ENCODE measurements at regions not wholly inside any gene's neighbourhood (a gene's known extent, or its start where the extent isn't known, plus 50 kb on each side); places are given as distances from the start of the nearest gene placed in this dataset.
"Not testable (repeated sequence)": the region's sequence is repeated elsewhere in the genome, so short reads cannot be mapped to it uniquely, and the experiment has no call there.

DNA sequence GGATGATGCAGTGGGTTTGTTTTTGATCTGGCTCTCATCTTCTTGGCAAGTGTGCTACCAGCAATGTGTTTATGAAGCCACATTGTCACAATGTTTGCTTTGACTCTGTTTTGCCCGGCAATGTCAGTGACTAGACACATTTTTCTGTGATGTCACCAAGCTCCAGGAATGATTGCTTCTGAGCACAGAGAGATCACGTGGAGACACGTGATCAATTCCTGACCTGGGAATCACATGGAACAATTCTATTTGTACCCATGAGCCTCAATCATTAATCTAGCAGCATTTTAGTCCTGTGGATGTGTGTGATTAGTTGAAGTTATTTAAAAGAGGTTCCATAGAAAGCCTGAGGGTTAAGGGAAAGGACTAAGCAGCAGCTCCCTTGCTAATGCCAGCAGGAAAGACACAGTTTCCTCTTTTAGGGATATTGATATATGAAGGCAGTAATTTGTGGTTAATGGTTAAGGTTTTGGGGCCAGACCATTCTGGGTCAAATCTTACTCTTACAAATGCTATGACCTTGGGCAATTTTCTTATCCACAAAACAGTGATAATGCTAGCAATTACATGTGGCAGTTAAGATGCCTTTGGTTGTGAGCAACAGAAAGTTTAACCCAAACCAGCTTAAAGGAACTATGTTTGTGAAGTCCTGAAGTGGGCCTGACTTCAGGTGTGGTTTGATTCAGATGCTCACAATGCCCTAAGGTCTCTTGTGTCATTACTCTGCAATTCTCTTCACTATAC, 59.0 kb downstream of the FASLG start:
- DNase-seq, result no peak

DNA sequence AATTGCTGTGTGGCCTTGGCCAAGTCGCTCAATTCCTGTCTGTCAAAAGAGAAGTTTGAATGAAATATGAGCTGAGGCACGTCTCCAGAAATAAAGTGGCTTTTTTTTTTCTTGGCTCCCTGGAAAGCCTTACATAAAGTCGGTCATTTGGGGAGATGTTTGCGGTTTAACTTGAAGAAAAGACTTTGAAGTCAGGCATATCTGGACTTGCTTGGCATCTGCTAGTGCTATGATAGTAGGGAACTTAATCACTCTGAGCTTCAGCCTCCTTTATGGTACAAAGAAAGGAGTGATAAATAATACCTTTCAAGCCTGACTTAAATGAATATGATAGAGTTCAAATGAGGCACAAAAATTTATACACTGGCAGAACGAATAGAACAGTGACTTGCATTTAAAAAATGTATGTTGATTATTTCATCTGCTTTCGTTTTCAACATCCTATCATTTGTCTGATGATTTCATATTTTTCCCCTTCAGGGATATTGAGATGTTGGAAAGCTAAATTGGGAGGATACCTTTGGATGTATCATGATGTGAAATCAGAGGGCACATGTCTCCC, 60.2 kb downstream of the FASLG start:
- no peak for DNase-seq

DNA sequence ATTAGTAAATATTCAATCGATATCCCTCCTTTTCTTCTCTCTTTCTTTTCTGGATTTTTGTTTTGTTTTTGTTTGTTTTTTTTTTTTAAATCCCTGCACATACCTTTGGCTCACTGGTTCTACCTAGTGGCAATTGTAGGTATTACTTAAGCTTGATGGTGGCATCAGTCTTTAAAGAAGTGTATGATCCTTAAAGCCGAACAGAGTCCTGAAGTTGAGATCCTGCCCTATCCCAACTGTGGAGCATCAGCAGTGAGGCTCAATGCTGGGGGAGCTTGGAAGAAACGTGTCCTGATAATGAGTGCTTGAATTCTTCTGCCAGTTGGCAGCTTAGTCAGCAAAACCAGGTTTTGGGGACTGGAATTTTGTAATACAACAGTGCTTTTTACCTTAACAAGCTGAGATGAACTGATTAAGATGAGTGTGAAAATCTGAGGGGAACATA, 60.8 kb downstream of the FASLG start:
- DNase-seq, result peak; percentile 55

DNA sequence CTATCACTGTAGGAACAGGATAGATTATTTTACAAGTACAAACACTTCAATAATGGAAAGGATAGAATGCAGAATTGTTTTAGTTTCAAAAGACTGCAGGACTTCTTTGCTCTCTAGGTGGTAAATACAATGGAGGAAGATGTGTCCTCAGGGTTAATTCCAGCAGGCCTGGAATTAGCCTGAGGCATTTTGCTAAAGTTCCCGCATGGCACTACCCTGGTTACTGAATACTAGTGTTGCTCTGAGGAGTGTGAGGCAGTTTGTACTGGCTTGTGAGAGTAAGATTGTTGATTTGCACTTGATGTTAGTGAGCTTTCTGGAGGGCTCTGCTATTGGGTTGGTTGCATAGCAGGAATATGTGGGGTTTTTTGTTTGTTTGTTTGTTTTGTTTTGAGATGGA, 61.4 kb downstream of the FASLG start:
- no peak for DNase-seq

DNA sequence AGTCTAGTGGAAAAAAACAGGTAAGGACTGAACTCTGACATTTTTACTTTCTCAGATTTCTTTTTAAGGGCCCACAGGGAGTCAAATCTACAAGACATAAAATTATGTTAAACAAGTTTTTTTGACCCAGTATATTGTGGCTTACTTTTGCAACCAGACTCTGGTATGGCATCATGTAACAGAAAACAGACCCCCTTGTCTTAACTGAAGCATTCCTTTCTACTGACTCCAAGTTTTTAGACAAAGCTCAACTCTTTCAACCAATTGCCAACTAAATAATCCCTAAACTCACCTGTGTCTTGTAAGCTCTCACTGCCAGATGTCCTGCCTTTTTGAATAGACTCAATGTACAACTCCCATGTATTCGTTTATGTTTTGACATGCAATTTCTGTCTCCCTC, 64.3 kb downstream of the FASLG start:
- no peak for DNase-seq

DNA sequence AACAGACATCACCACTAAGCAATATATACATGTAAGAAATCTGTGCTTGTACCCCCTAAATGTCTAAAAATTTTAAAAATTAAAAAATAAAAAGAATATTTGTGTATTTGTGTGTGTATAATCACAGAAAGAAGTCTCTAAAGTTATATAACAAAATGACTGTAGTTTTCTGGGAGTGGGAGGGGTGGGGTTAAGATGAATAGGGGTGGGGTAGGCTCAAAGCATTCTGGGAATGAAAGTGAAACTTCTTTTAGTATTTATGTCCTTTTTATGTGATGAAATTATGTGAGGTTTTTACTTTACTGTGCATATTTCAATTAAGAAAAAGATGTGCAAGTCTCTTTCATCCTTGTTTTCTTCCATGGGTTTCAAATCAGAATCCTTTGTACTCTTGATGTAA, 65.3 kb downstream of the FASLG start:
- DNase-seq, result no peak

DNA sequence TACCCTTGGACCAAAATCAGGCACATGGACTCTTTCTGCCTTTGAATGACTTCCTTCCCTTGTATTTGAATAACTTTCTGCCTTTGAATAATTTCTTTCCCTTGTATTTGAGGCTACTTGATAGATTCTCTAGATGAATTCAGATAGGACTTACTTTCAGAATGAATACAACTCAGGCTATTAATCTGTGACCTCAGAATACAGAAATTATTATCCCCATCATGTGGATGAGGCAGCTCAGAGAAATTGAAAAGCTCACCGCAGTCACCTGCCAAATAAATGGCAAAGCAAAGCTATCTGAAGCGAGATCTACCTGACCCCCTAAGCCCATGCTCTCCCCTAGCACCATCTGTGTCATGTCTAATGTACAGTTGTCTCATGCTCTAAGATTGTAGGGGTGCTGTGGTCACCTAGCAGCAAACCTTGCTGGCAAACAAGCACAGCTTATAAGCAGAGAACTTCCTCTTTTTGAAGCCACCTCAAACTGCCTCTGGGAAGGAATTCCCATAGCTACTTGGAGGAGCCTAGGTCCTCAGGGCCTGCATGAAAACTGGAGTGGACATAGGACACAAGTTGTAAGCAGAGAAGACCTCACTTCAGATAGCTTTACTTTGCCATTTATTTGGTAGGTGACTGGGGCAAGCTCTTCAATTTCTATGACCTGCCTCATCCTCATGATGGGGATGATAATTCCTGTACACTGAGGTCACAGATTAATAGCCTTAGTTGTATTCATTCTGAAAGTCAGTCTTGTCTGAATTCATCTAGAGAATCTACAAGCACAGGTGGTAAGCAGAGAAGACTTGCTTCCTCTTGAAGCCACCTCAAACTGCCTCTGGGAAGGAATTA, 66.1 kb downstream of the FASLG start:
- no peak for DNase-seq

DNA sequence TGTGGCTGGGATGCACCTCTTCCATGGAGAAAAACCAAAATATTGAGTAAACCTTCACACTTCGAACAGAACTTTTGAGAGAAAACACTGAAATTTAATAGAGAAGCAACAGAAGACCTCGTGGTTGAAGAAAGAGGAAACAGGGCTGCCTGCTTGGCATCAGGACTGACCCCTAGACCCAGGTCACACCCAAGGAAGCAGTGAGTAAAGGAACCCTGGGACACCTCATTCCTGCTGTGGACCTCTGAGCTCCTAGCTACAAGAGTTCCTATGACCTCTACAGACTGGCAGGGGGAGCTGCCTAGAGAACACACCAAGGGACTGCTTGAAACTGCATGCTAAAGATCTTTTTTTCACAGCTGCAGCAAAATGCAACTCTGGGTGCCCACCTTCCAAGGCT, 67.8 kb downstream of the FASLG start:
- peak; percentile 49 for DNase-seq

DNA sequence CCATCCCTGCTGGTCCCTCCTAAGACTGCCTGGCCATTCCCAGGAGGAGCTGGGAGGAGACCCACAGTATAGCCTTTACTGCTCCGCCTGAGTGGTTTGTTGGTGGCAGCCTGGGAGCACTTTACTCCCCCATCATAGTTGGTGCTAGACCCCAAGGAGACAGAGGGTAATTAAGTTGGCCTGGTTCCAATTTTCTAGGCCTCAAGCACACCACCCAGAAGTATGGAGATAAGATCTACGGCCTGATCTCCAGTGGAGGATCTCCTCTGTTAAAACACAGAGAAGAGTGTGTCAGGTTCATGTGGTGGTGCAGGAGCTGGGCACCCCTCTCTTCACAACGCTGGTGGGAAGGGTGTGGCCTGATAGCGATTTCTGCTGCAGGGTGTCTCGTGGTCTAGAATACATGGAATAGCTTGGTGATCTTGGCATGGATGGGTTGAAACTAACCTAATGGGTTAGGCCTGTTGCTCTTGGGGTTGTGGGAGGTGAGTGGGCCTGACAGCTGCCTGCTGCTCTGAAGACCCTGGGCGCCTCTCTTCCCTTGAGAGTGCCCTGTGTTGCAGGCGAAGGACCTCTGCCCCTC, 68.5 kb downstream of the FASLG start:
- DNase-seq, result no peak

DNA sequence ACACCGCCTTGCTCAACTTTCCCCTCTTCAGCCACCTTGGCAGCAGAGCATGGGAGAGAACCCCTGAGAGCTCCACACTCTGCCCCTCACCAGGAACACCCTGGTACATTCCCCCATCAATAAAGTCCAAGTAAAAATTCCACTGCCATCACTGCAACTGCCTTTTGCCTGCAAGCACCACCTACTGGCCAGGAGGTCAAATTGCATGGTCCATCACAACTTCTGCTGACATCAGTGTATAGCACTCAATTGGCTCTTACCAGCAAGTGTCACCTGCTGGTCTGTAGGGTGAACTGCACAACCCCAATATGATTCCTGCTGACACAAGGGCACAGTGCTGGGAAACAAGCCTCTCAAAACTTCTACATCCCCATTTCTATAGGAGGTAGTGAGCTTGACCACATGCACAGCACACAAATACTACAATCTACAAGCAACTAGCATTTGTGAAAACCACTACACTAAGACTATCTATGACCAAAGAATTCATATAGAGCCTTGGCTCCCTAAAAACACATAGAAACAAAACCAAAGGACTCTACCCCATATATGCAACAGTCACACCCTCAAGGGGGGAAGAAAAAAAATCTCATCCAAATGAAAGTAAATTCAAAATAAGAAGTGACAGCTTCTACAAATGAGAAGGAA, 69.2 kb downstream of the FASLG start:
- peak; percentile 45 for DNase-seq

DNA sequence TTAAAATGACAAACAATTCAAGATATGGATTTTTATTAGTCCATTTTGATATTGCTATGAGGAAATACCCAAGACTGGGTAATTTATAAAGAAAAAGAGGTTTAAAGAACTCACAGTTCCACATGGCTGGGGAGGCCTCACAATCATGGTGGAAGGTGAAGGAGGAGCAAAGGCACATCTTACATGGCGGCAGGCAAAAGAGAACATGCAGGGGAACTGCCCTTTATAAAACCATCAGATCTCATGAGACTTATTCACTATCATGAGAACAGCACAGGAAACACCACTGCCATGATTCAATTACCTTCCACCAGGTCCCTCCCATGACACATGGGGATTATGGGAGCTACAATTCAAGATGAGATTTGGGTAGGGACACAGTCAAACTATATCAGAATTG, 69.8 kb downstream of the FASLG start:
- not testable (repeated sequence) for DNase-seq

DNA sequence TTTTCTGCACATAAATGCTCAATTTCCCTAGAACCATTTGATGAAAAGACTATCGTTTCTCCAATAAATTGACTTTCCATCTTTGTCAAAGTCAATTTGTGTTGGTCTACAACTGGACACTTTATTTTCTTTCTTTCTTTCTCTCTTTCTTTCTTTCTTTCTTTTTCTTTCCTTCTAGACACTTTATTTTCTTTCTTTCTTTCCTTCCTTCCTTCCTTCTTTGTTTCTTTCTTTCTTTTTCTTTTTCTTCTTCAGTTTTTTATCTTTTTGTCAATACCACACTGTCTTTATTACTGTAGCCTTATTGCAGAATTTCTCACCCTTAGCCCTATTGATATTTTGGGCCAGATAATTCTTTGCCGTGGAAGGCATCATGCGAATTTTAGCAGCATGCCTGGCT, 73.5 kb downstream of the FASLG start:
- DNase-seq, result no peak

GRCh38 chr1:172733815-172734214, 74.9 kb downstream of the FASLG start:
- peak; percentile 64 for DNase-seq

DNA sequence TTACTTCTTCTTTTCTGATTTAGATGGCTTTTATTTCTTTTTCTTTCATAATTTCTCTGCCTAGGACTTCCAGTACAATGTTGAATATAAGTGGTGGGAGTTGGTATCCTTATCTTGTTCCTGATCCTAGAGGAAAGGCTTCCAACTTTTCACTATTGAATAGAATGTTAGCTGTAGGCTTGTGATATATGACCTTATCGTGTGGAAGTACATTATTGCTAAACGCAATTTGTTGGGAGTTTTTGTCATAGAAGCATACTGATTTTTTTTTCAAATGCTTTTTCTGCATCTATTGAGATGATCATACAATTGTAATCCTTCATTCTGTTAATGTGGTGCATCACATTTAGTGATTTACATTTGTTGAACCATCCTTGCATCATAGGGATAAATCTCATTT, 79.5 kb downstream of the FASLG start:
- peak; percentile 23 for DNase-seq

DNA sequence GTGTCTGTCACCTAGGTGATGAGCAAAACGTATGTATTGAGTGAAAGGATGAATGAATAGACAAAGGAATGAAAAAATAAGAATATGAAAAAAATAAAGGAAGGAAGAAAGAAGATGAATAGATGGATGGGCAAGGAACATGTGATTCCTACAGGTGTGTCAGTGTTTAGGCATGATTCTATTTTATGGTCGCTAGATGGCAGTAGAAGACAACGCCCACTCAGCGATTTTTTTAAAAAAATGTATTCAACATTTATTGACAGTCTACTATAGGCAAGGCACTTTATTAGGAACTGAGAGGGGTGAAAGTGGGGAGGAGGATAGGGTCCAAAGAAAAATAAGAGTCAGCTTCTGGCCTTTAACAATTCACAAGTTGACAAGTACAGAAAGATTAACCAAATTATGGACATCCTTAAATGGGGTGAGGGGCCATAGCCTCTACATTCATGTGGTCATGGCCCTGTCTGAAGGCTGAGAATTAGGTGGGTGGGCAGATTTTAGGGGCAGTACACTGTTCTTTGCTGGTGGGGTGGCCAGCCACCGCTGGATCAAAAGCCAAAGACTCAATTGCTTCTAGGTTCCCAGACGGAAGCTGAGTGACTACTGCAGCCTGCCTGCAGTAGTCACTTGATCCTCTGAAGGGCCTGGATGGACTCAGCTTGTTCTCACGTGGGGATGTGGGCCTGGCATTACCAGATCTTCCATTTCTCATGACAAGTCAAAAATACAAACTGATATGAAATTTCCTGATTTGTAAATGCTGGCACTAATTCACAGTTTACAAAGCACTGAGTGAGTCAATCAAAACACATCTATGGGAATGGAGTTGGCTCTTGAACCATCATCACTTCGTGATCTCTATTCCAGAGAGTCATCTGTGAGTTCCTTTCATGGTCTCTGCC, 83.9 kb downstream of the FASLG start:
- DNase-seq, result peak; percentile 41

DNA sequence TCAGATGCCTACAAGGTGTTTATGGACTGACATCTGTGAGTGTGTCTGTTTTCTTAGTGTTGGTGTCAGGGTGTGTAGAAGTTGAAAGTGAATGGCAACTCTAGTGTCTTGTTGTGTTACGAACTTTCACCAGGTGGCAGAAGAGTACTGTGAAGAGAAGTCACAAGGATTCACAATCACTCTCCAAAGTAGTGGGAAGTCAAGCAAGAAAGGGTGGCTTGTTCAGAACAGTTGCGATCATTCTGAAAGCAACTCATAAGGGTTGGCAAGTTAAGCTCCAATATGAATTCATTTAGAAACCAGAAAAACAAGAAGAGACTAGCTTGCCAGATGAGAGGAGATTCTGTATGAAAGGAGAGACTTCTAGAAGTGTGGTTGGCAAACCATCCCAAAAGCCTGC, 86.1 kb downstream of the FASLG start:
- DNase-seq, result peak; percentile 89

DNA sequence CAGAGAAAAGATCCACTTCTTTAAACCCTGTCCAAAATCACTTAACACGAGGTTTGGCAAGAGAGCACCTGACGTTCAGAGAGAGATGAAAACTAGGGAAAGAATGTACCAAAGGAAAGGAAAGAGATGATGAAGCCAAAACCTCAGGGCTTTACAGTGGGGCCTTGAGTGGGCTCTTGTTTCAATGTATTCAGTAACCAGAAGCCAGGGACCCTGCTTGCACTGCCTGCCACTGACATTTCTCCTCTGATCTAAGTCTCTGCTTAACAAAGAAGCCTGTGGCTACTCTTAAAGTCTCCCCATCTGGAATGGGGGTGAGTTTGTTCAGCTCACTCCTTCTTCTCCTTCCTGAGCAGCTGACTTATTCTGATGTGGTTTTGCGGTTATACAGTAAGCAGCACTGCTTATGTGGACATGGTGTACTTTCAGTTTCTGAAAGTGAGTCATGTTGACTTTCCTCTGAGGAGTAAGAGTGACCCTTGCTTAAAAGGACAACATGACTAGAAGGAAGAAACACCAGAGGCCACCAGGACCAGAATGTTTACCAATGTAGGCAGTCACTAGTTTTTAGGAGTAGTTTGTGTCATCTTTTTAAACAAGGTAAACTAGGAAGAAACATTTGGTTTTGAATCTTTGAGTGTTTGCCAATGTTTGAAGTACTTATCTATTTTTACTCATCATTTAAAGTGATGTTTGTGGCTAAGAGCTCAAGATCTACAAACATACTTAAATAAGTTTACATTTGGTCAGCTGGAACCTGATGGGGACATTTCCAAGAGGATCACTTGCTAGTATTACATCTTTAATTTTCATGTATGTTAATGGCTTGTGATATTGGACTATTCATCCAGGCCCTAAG, 87.4 kb downstream of the FASLG start:
- DNase-seq, result peak; percentile 94

GRCh38 chr1:172748201-172748600, 89.3 kb downstream of the FASLG start:
- no peak for DNase-seq

GRCh38 chr1:172751683-172752082, 92.8 kb downstream of the FASLG start:
- DNase-seq, result no peak

DNA sequence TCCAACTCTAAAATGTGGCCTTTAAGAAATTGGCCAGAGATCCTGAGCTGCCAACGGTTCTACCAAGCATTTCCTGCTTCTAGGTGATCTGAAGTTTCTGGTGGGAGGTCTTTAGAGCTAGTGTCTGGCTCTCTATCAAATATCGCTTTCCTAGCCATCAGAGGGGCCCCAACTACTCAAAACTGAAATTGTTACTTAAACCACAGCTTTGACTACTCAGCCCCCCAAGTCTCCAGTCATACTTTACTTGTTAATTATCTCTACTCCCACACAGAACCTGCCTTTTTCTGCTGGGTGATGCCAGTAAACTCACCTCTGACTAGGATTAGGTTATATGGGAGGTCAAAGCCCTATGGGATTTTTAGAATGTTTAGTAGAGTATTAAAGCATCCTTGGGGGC, 95.1 kb downstream of the FASLG start:
- no peak for DNase-seq

DNA sequence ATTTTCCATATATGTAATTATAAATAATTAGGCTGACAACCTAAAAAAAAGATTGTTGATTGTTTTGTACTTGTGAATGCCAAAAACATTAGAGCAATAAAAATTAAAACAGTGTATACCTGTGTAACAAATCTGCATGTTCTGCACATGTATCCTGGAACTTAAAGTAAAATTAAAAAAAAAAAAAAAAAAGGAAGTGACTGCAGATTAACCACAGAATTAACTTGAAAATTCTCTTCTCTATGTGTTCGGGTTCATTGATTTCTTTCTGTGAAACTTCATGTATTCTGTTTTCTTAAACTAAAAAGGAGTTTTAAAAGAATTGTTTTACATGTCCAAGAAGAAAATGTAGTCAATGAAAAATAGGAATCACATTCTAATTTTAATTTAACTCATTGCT, 95.7 kb downstream of the FASLG start:
- DNase-seq, result no peak
